Breast epithelium (tissue), 4 donors: ENCODE measurements at regions not wholly inside any gene's neighbourhood (a gene's known extent, or its start where the extent isn't known, plus 50 kb on each side); places are given as distances from the start of the nearest gene placed in this dataset.

ENCODE experiments used
- DNase-seq, 2 donors: peaks; one replicate each; pipeline ENCODE4 v3.0.0-alpha.2; 2019; ENCODE audit warnings: low spot score in 2 of 2
- H3K27ac ChIP-seq, 2 donors: fragments of 200-600 bp; sonication (generic) in 1 of 2; one replicate each; pipeline ENCODE4 v1.5.1; 2016 to 2019; ENCODE audit warnings: mild to moderate bottlenecking in 1 of 2
- H3K27me3 ChIP-seq, 2 donors: fragments of 200-600 bp; sonication (generic) in 1 of 2; one replicate each; pipeline versions ENCODE4 v1.5.1 to v1.6.0; 2017 to 2019; ENCODE audit warnings: control low read depth in 1 of 2, mild to moderate bottlenecking in 1 of 2
- H3K36me3 ChIP-seq: fragments of 200-600 bp; one replicate; pipeline ENCODE4 v1.5.1; 2019
- H3K4me1 ChIP-seq, 2 donors: fragments of 200-600 bp; sonication (generic); one replicate each; pipeline ENCODE4 v1.5.1; 2016 to 2019; ENCODE audit warnings: control low read depth in 1 of 2
- H3K4me3 ChIP-seq, 3 donors: fragments of 200-600 bp; sonication (generic); 1 replicate in 2 of 3; 2 replicates in 1 of 3; pipeline ENCODE4 v1.5.1; 2016 to 2019; ENCODE audit warnings: mild to moderate bottlenecking in 3 of 3, moderate library complexity in 2 of 3
- H3K9me3 ChIP-seq, 2 donors: fragments of 200-600 bp; sonication (generic) in 1 of 2; one replicate each; pipeline ENCODE4 v1.5.1; 2016 to 2019; ENCODE audit warnings: control low read depth in 1 of 2
- POLR2A ChIP-seq: fragments of 450-650 bp; IDR thresholded peaks from one replicate; pipeline ENCODE4 v1.6.1; 2016; ENCODE audit warnings: antibody characterized with exemption, mild to moderate bottlenecking, moderate library complexity
- POLR2AphosphoS5 ChIP-seq, 3 donors: sonication (generic); formaldehyde crosslinking; IDR thresholded peaks; one replicate each; pipeline ENCODE4 v1.6.1; 2017; ENCODE audit warnings: antibody characterized with exemption in 3 of 3
- intact Hi-C: fragments of 100-400 bp; cut with DNase I; formaldehyde crosslinking; loops from one replicate; pipeline ENCODE4 v1.15.1; 2023; ENCODE audit warnings: low total_unique reads
- TF ChIP-seq, protein P1 (sequence below), 3 donors: fragments of 450-650 bp; IDR thresholded peaks; one replicate each; pipeline ENCODE4 v1.5.1; 2016 to 2017; ENCODE audit warnings: antibody characterized with exemption in 3 of 3, mild to moderate bottlenecking in 3 of 3, moderate library complexity in 3 of 3

- H3K4me3 ChIP-seq = no peak overlapping the region
- no peak for TF ChIP-seq POLR2A
- TF ChIP-seq POLR2AphosphoS5 (IDR thresholded peaks at IDR 0.05) = no peak
- TF ChIP-seq, protein P1, sequence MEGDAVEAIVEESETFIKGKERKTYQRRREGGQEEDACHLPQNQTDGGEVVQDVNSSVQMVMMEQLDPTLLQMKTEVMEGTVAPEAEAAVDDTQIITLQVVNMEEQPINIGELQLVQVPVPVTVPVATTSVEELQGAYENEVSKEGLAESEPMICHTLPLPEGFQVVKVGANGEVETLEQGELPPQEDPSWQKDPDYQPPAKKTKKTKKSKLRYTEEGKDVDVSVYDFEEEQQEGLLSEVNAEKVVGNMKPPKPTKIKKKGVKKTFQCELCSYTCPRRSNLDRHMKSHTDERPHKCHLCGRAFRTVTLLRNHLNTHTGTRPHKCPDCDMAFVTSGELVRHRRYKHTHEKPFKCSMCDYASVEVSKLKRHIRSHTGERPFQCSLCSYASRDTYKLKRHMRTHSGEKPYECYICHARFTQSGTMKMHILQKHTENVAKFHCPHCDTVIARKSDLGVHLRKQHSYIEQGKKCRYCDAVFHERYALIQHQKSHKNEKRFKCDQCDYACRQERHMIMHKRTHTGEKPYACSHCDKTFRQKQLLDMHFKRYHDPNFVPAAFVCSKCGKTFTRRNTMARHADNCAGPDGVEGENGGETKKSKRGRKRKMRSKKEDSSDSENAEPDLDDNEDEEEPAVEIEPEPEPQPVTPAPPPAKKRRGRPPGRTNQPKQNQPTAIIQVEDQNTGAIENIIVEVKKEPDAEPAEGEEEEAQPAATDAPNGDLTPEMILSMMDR (IDR thresholded peaks at IDR 0.05) = no peak
- H3K9me3 ChIP-seq = no peaks in the 10 kb centered on the region
- DNase-seq = no peak
- H3K36me3 ChIP-seq = no peaks in the 10 kb centered on the region
- H3K4me1 ChIP-seq = no peaks in the 10 kb centered on the region
- H3K27me3 ChIP-seq = no peaks in the 10 kb centered on the region
- intact Hi-C loops = no loop called here
- H3K27ac ChIP-seq = no peak overlapping the region
Observed at GRCh38 chr5:143682246-143682905, 129.6 kb upstream of the HMHB1 start.

DNA sequence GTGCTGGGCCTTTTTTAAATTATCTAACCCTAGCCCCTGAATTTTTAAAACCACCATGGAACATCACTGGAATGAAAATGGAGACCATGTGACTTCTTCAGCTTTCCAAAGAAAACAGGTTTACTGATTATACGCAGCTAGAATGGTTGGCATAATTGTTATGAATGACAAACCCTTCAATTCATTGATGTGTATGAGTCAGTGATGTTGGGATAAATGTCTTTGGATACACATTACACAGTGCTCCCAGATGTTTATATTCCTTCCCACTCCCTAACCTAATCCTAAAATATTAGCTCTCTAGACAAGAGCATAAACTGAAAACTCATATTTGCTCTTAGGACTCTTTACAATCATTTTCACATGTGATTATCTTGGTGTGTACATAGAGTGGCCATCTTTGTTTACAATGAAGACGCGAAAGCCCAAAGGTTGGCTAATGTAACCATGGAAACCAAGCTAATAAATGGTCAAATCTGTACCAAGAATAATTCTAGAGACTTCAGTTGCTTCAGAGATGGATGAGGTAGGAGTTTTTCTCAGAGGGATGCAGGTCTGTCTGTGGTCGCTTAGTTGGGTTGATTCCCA lies 131.2 kb upstream of the HMHB1 start:
- intact Hi-C loops = no loop called here
- no peak for DNase-seq
- Histone ChIP-seq H3K4me3 (no peak overlapping the region), H3K9me3 (no peaks in the 10 kb centered on the region), H3K36me3 (no peaks in the 10 kb centered on the region), H3K27me3 (no peaks in the 10 kb centered on the region), H3K27ac (no peak overlapping the region), H3K4me1 (no peaks in the 10 kb centered on the region)
- TF ChIP-seq POLR2AphosphoS5 (IDR thresholded peaks at IDR 0.05) (no peak), POLR2A (no peak)

DNA sequence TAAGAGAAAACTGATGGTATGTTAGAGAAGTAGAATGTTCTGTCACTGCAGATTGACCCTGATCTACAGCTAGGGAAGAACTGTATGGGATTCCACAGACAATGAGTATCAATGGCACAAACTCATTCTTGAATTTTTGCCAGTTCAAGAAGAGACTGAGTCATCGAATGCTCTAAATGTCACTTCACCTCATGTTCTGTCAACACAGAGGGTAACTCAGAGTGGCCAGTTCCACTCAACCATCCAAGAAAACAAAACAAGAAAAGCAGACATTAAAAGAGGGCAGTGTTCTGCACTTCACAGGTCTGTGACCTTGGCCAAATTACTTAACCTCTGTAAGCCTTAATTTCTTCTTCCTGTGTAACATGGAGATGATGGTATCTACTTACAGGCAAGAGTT lies 132.2 kb upstream of the HMHB1 start:
- Histone ChIP-seq H3K36me3 (no peaks in the 10 kb centered on the region), H3K9me3 (no peaks in the 10 kb centered on the region), H3K27me3 (no peaks in the 10 kb centered on the region), H3K4me3 (no peak overlapping the region), H3K4me1 (no peaks in the 10 kb centered on the region), H3K27ac (no peak overlapping the region)
- DNase-seq = no peak
- TF ChIP-seq, protein P1 (IDR thresholded peaks at IDR 0.05) = no peak
- TF ChIP-seq POLR2AphosphoS5 (IDR thresholded peaks at IDR 0.05) = no peak
- no peak for TF ChIP-seq POLR2A
- intact Hi-C loops = no loop called here

DNA sequence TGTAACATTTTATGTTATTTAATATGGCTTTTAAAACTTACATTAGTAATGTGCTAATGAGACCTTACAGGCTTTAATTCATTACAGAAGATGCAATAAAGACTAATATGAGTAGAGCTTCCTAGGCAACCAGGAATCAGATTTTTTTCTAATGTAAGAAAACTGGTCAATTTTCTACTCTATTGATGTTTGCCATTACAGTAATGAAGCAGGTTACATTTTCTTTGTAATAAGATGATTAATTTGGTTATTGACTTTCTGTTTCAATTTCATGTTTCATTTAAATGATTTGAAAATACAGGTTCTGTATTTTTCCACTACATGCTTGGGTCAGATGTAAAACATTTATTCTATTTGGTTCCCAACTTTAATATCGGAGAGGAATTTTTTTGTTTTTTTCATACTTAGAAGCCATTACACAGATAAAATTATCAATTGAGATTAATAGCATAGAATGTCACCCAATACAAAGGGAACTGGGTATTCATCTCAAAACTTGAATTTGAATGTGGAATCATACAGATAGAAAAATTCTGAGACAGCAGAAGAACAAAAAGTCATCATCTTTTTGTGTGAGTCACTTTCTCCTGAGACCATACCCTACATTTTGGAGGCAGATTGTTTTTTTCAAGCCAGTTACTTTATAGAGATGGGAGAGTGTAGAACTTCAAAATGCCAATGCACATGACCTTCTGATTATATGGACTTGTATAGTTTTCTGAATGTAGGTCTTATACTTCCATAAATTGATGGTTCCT lies 133.6 kb upstream of the HMHB1 start:
- Histone ChIP-seq H3K27me3 (no peaks in the 10 kb centered on the region), H3K4me1 (no peaks in the 10 kb centered on the region), H3K27ac (no peak overlapping the region), H3K36me3 (no peaks in the 10 kb centered on the region), H3K9me3 (no peaks in the 10 kb centered on the region), H3K4me3 (no peak overlapping the region)
- TF ChIP-seq POLR2A (no peak), POLR2AphosphoS5 (IDR thresholded peaks at IDR 0.05) (no peak)
- TF ChIP-seq, protein P1 (IDR thresholded peaks at IDR 0.05) = no peak
- no peak for DNase-seq
- intact Hi-C loops = no loop called here

DNA sequence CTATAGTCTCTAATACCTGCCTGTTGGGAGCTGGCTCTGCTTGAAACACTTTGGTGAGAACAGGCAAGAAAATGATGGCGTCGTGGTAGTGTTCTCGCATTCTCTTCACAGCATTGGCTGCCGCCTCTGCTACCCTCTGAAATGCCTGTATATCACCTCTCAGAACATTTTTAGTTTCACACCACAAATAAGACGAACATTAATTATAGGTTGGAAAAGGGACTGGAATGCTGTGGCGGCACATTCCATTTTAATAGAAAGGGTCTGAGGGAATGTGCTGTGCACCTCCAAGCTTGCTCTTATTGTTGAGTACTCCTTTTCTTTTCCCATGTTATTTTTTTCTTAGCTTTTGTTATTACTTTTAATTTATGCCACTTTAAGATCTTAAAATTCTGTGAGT lies 134.6 kb upstream of the HMHB1 start:
- H3K27ac ChIP-seq = no peak overlapping the region
- intact Hi-C loops = no loop called here
- no peaks in the 10 kb centered on the region for H3K4me1 ChIP-seq
- no peaks in the 10 kb centered on the region for H3K9me3 ChIP-seq
- H3K27me3 ChIP-seq = peaks cover 0 to under 1% of the 10 kb centered on the region in 2 donors
- no peaks in the 10 kb centered on the region for H3K36me3 ChIP-seq
- DNase-seq = no peak
- H3K4me3 ChIP-seq = no peak overlapping the region
- TF ChIP-seq POLR2A = no peak
- TF ChIP-seq, protein P1 (IDR thresholded peaks at IDR 0.05) = no peak
- TF ChIP-seq POLR2AphosphoS5 (IDR thresholded peaks at IDR 0.05) = no peak
